ENCODE measurements at regions not wholly inside any gene's neighbourhood (a gene's known extent, or its start where the extent isn't known, plus 50 kb on each side); places are given as distances from the start of the nearest gene placed in this dataset.

GRCh38 chr5:148922606-148923005, 96.2 kb downstream of the ADRB2 start:
- H4K20me1 ChIP-seq (ENCODE audit: insufficient read depth, low read length): no peaks in the 10 kb centered on the region
- H3K79me2 ChIP-seq (ENCODE audit: insufficient read depth, low read depth, low read length): no peaks in the 10 kb centered on the region
- H3K4me1 ChIP-seq (ENCODE audit: insufficient read depth, low read length, poor library complexity, severe bottlenecking): no peaks in the 10 kb centered on the region
- POLR2A ChIA-PET: no interaction called here
- H3K9me2 ChIP-seq (ENCODE audit: insufficient read depth, low read length): no peaks in the 10 kb centered on the region
- no peak overlapping the region for H3K27ac ChIP-seq (ENCODE audit: low read depth, low read length, poor library complexity, severe bottlenecking)
- H3K4me2 ChIP-seq (ENCODE audit: low read length): no peak overlapping the region
- TF ChIP-seq CTCF (conservative IDR thresholded peaks at IDR 0.05; ENCODE audit: low read length) (no peak), EZH2phosphoT487 (IDR thresholded peaks at IDR 0.05; ENCODE audit: borderline replicate concordance, low read depth, low read length) (no peak)
- no peaks in the 10 kb centered on the region for H3K36me3 ChIP-seq (ENCODE audit: insufficient read depth, low read length)
- BruUV-seq (replicated peaks): no TSS peak
- H3K9me3 ChIP-seq (ENCODE audit: low read length): 0 out of 2 replicates have a peak, but pooled peaks cover 4% of the 10 kb centered on the region
- no peak overlapping the region for H2AFZ ChIP-seq (ENCODE audit: low read length)
- intact Hi-C loops (cut with micrococcal nuclease; ENCODE audit: unreplicated experiment): no loop called here
- CTCF ChIA-PET (ENCODE audit: unreplicated experiment): no interaction called here
- DNase-seq (ENCODE audit: low spot score): no peak
- H3K4me3 ChIP-seq (ENCODE audit: low read depth, low read length, poor library complexity, severe bottlenecking): no peak overlapping the region

GRCh38 chr5:148923023-148923422, 96.6 kb downstream of the ADRB2 start:
- H3K36me3 ChIP-seq (ENCODE audit: insufficient read depth, low read length): no peaks in the 10 kb centered on the region
- intact Hi-C loops (cut with micrococcal nuclease; ENCODE audit: unreplicated experiment): no loop called here
- no TSS peak for BruUV-seq (replicated peaks)
- ChIA-PET CTCF (ENCODE audit: unreplicated experiment) (no interaction called here), POLR2A (interaction anchor here (0.8 kb wide), 1 partner anchor 24 kb away, joined by 3 read pairs; no protein-coding TSS in a partner anchor)
- no peak overlapping the region for H3K27ac ChIP-seq (ENCODE audit: low read depth, low read length, poor library complexity, severe bottlenecking)
- no peak overlapping the region for H3K4me2 ChIP-seq (ENCODE audit: low read length)
- TF ChIP-seq EZH2phosphoT487 (IDR thresholded peaks at IDR 0.05; ENCODE audit: borderline replicate concordance, low read depth, low read length): no peak
- no peak for TF ChIP-seq CTCF (conservative IDR thresholded peaks at IDR 0.05; ENCODE audit: low read length)
- no peaks in the 10 kb centered on the region for H4K20me1 ChIP-seq (ENCODE audit: insufficient read depth, low read length)
- H2AFZ ChIP-seq (ENCODE audit: low read length): no peak overlapping the region
- H3K9me2 ChIP-seq (ENCODE audit: insufficient read depth, low read length): no peaks in the 10 kb centered on the region
- H3K9me3 ChIP-seq (ENCODE audit: low read length): 0 out of 2 replicates have a peak, but pooled peaks cover 4% of the 10 kb centered on the region
- DNase-seq (ENCODE audit: low spot score): no peak
- no peak overlapping the region for H3K4me3 ChIP-seq (ENCODE audit: low read depth, low read length, poor library complexity, severe bottlenecking)
- H3K4me1 ChIP-seq (ENCODE audit: insufficient read depth, low read length, poor library complexity, severe bottlenecking): no peaks in the 10 kb centered on the region
- no peaks in the 10 kb centered on the region for H3K79me2 ChIP-seq (ENCODE audit: insufficient read depth, low read depth, low read length)

GRCh38 chr5:148924817-148925216, 98.4 kb downstream of the ADRB2 start:
- no peak for TF ChIP-seq CTCF (conservative IDR thresholded peaks at IDR 0.05; ENCODE audit: low read length)
- no peak for TF ChIP-seq EZH2phosphoT487 (IDR thresholded peaks at IDR 0.05; ENCODE audit: borderline replicate concordance, low read depth, low read length)
- ChIA-PET CTCF (ENCODE audit: unreplicated experiment) (interaction anchor here (0.5 kb wide), 1 partner anchor 11 kb away, joined by 5 read pairs; no protein-coding TSS in a partner anchor), POLR2A (no interaction called here)
- no TSS peak for BruUV-seq (replicated peaks)
- Histone ChIP-seq H3K36me3 (ENCODE audit: insufficient read depth, low read length) (no peaks in the 10 kb centered on the region), H3K9me3 (ENCODE audit: low read length) (0 out of 2 replicates have a peak, but pooled peaks cover 4% of the 10 kb centered on the region), H3K79me2 (ENCODE audit: insufficient read depth, low read depth, low read length) (no peaks in the 10 kb centered on the region), H4K20me1 (ENCODE audit: insufficient read depth, low read length) (no peaks in the 10 kb centered on the region), H3K27ac (ENCODE audit: low read depth, low read length, poor library complexity, severe bottlenecking) (no peak overlapping the region), H3K4me1 (ENCODE audit: insufficient read depth, low read length, poor library complexity, severe bottlenecking) (no peaks in the 10 kb centered on the region), H3K9me2 (ENCODE audit: insufficient read depth, low read length) (no peaks in the 10 kb centered on the region), H3K4me2 (ENCODE audit: low read length) (no peak overlapping the region), H2AFZ (ENCODE audit: low read length) (no peak overlapping the region), H3K4me3 (ENCODE audit: low read depth, low read length, poor library complexity, severe bottlenecking) (no peak overlapping the region)
- DNase-seq (ENCODE audit: low spot score): no peak
- intact Hi-C loops (cut with micrococcal nuclease; ENCODE audit: unreplicated experiment): no loop called here

Measured in OCI-LY7 (cell line).